Thoracic aorta (tissue), 2 donors: ENCODE measurements at regions not wholly inside any gene's neighbourhood (a gene's known extent, or its start where the extent isn't known, plus 50 kb on each side); places are given as distances from the start of the nearest gene placed in this dataset.
"Not testable (repeated sequence)": the region's sequence is repeated elsewhere in the genome, so short reads cannot be mapped to it uniquely, and the experiment has no call there.

Experiments
- ATAC-seq: fragments of 150-250 bp; one replicate; pipeline ENCODE4 v1.8.0; 2017; ENCODE audit warnings: low read depth; ENCODE audit not compliant: insufficient number of reproducible peaks, low FRiP score
- DNase-seq: peaks from one replicate; pipeline ENCODE4 v3.0.0-alpha.2; 2020; ENCODE audit warnings: low spot score
- H3K27ac ChIP-seq, 2 donors: fragments of 200-600 bp; sonication (generic); 1 replicate in 1 of 2; 2 replicates in 1 of 2; pipeline ENCODE4 v1.5.1; 2016; ENCODE audit warnings: mild to moderate bottlenecking in 2 of 2, moderate library complexity in 2 of 2
- H3K27me3 ChIP-seq: fragments of 200-600 bp; sonication (generic); replicated peaks from 2 replicates; pipeline ENCODE4 v1.6.0; 2016; ENCODE audit warnings: mild to moderate bottlenecking; ENCODE audit not compliant: insufficient read depth
- H3K36me3 ChIP-seq: fragments of 200-600 bp; sonication (generic); one replicate; pipeline ENCODE4 v1.5.1; 2016
- H3K4me1 ChIP-seq, 2 donors: fragments of 200-600 bp; sonication (generic); 1 replicate in 1 of 2; 2 replicates in 1 of 2; pipeline versions ENCODE4 v1.5.1 to v1.6.0; 2016; ENCODE audit warnings: low read depth in 2 of 2, mild to moderate bottlenecking in 1 of 2; ENCODE audit not compliant: control insufficient read depth in 1 of 2
- H3K4me3 ChIP-seq: fragments of 200-600 bp; sonication (generic); 2 replicates; pipeline ENCODE4 v1.5.1; 2016; ENCODE audit warnings: mild to moderate bottlenecking
- H3K9me3 ChIP-seq: fragments of 200-600 bp; sonication (generic); 2 replicates; pipeline ENCODE4 v1.5.1; 2016
- TF ChIP-seq, protein P1 (sequence below): fragments of 200-600 bp; sonication (generic); IDR thresholded peaks from one replicate; pipeline ENCODE4 v1.5.1; 2019; ENCODE audit warnings: antibody characterized with exemption

DNA sequence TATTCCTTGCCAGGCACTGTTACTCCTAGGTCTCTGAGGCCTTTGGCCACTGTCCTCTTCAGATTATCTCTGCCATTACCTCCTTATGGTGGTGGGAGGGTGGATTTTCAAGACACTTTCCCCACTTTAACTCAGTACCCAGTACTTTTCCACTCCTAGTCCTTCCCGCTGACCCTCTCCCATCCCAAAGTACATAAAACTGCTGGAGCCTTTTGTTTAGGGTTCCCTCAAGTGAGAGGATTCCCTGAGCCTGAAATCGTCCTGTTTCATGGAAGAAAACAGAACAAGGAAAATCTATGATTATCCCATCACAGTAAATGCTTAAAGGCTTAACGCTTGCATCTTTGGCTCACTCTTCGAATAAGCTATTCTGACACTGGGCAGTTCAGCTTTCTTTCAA lies 1742.5 kb upstream of the ADGRL3 start:
- Histone ChIP-seq H3K9me3 (no peaks in the 10 kb centered on the region), H3K36me3 (no peaks in the 10 kb centered on the region)
- TF ChIP-seq, protein P1, sequence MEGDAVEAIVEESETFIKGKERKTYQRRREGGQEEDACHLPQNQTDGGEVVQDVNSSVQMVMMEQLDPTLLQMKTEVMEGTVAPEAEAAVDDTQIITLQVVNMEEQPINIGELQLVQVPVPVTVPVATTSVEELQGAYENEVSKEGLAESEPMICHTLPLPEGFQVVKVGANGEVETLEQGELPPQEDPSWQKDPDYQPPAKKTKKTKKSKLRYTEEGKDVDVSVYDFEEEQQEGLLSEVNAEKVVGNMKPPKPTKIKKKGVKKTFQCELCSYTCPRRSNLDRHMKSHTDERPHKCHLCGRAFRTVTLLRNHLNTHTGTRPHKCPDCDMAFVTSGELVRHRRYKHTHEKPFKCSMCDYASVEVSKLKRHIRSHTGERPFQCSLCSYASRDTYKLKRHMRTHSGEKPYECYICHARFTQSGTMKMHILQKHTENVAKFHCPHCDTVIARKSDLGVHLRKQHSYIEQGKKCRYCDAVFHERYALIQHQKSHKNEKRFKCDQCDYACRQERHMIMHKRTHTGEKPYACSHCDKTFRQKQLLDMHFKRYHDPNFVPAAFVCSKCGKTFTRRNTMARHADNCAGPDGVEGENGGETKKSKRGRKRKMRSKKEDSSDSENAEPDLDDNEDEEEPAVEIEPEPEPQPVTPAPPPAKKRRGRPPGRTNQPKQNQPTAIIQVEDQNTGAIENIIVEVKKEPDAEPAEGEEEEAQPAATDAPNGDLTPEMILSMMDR = no peak

GRCh38 chr4:59484944-59485343 lies 1715.2 kb upstream of the ADGRL3 start:
- no peak for ATAC-seq
- no peaks in the 10 kb centered on the region for H3K4me1 ChIP-seq
- H3K36me3 ChIP-seq = no peaks in the 10 kb centered on the region
- DNase-seq = no peak
- no peak overlapping the region for H3K27ac ChIP-seq
- no peaks in the 10 kb centered on the region for H3K27me3 ChIP-seq
- TF ChIP-seq, protein P1 = no peak
- H3K9me3 ChIP-seq = peaks cover under 1% of the 10 kb centered on the region
- H3K4me3 ChIP-seq = no peak overlapping the region

More for the DNA sequence above, 1742.5 kb upstream of the ADGRL3 start:
- H3K27ac ChIP-seq = no peak overlapping the region
- ATAC-seq (no peak), DNase-seq (no peak)
- no peak overlapping the region for H3K4me3 ChIP-seq
- H3K27me3 ChIP-seq = no peaks in the 10 kb centered on the region
- no peaks in the 10 kb centered on the region for H3K4me1 ChIP-seq

DNA sequence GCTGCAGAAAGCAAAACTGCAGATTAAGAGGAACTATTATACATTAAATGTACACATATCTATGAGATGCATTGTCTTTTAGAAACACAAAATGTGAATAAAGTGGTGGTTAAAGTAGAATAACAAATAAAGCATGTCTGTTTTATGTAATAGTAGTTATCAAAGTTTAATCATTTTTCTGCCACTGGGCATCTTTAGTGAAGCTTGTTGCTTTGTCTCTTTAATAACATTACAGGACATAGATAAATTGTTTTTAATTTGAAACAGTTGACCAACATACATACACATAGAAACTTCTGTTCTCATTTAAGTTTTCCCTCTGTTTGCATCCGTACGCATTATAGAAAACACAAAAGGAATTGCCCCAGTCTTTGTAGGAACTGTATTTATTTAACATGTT lies 1700.0 kb upstream of the ADGRL3 start:
- no peak for ATAC-seq
- Histone ChIP-seq H3K9me3 (no peaks in the 10 kb centered on the region), H3K27me3 (no peaks in the 10 kb centered on the region), H3K4me1 (no peaks in the 10 kb centered on the region), H3K36me3 (no peaks in the 10 kb centered on the region), H3K27ac (no peak overlapping the region), H3K4me3 (no peak overlapping the region)
- no peak for DNase-seq
- TF ChIP-seq, protein P1 = no peak

- Histone ChIP-seq H3K4me1 (no peaks in the 10 kb centered on the region), H3K4me3 (no peak overlapping the region), H3K9me3 (no peaks in the 10 kb centered on the region), H3K36me3 (no peaks in the 10 kb centered on the region), H3K27me3 (no peaks in the 10 kb centered on the region), H3K27ac (no peak overlapping the region)
- DNase-seq (no peak), ATAC-seq (no peak)
- TF ChIP-seq, protein P1 = no peak
Measured at GRCh38 chr4:59503731-59504130, 1696.4 kb upstream of the ADGRL3 start.

- H3K27ac ChIP-seq, H3K27me3 ChIP-seq, ATAC-seq, H3K9me3 ChIP-seq, H3K36me3 ChIP-seq, H3K4me3 ChIP-seq, DNase-seq, H3K4me1 ChIP-seq: not testable (repeated sequence)
Measured at GRCh38 chr4:59511809-59512208, 1688.3 kb upstream of the ADGRL3 start.

- TF ChIP-seq, protein P1 = no peak
- no peaks in the 10 kb centered on the region for H3K36me3 ChIP-seq
- no peaks in the 10 kb centered on the region for H3K9me3 ChIP-seq
- ATAC-seq = no peak
- no peak overlapping the region for H3K27ac ChIP-seq
- no peaks in the 10 kb centered on the region for H3K4me1 ChIP-seq
- no peaks in the 10 kb centered on the region for H3K27me3 ChIP-seq
- no peak for DNase-seq
- H3K4me3 ChIP-seq = no peak overlapping the region
Measured at GRCh38 chr4:59517007-59517406, 1683.1 kb upstream of the ADGRL3 start.
